Bronchial epithelial cell (primary cell): ENCODE measurements at regions not wholly inside any gene's neighbourhood (a gene's known extent, or its start where the extent isn't known, plus 50 kb on each side); places are given as distances from the start of the nearest gene placed in this dataset.
"Not testable (repeated sequence)": the region's sequence is repeated elsewhere in the genome, so short reads cannot be mapped to it uniquely, and the experiment has no call there.

Experiments used
- DNase-seq: peaks from one replicate; pipeline ENCODE4 v3.0.0-alpha.2; 2010; ENCODE audit warnings: low read depth
- FAIRE-seq: peaks from 2 replicates; lab custom pipeline; 2011; peaks lifted over from hg19 to GRCh38; lab: Jason Lieb, UNC
- H3K27me3 ChIP-seq: 2 replicates; pipeline ENCODE4 v1.5.1; 2011; ENCODE audit warnings: low read length; ENCODE audit not compliant: control insufficient read depth, insufficient read depth
- H3K36me3 ChIP-seq: 2 replicates; pipeline ENCODE4 v1.5.1; 2011; ENCODE audit warnings: low read length; ENCODE audit not compliant: control insufficient read depth, insufficient read depth
- H3K4me3 ChIP-seq: 2 replicates; pipeline ENCODE4 v1.5.1; 2011; ENCODE audit warnings: mild to moderate bottlenecking, low read depth, low read length, control low read depth

DNA sequence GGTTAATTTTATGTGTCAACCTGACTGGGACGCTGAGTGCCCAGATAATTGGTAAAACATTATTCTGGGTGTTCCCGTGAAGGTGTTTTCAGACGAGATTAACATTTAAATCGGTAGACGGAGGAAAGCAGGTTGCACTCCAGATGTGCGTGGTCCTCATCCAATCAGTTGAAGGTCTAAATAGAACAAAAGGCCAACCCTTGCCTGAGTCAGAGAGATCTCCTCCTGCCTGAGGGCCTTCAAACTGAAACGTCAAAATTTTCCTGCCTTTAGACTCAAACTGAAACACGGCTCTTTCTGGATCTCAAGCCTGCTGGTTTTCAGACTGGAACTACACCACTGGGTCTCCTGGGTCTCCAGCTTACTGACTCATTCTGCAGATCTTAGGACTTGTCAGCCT, 70.9 kb downstream of the NPIPA5 start:
- DNase-seq, FAIRE-seq, H3K4me3 ChIP-seq, H3K36me3 ChIP-seq, H3K27me3 ChIP-seq: not testable (repeated sequence)

DNA sequence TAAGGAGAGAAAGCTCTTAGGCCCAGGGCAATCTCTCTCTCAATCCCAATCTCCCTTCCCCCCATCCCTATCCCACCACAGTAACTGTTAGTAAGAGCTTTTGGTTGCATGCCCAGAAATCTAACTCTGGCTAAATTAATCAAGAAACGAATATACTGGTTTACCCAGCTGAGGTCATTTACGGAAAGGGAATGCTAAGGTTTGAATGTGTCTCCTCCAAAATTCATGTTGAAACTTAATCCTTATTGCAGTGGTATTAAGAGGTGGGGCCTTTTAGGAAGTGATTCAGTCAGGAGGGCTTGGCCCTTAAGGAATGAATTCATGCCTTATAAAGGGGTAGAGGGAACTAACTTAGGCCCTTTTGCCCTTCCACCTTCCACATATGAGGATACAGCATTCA, 72.2 kb downstream of the NPIPA5 start:
- H3K27me3 ChIP-seq, H3K4me3 ChIP-seq, H3K36me3 ChIP-seq, FAIRE-seq: not testable (repeated sequence)
- DNase-seq: peak; percentile 95

DNA sequence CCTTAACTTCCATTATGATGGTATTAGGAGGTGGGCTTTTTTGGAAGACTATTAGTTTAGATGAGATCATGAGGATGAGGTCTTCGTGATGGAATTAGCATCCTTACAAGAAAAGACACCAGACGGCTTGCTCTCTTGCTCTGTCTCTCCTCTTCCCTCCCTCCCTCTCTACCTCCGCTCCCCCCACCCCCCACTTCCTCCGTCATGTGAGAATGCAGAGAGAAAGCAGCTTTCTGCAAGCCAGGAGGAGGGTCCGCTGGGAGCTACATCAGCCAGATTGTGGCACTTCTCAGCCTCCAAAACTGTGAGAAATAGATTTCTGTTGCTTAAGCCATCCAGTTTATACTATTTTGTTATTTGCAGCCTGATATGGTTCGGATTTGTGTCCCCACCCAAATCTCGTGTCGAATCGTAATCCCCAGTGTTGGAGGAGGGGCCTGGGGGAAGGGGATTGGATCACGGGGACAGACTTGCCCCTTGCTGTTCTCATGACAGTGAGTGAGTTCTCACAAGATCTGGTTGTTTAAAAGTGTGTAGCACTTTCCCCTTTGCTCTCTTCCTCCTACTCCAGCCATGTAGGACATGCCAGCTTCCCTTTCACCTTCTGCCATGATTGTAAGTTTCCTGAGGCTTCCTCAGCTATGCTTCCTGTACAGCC, 74.3 kb downstream of the NPIPA5 start:
- not testable (repeated sequence) for H3K36me3 ChIP-seq, H3K4me3 ChIP-seq, DNase-seq, H3K27me3 ChIP-seq, FAIRE-seq

DNA sequence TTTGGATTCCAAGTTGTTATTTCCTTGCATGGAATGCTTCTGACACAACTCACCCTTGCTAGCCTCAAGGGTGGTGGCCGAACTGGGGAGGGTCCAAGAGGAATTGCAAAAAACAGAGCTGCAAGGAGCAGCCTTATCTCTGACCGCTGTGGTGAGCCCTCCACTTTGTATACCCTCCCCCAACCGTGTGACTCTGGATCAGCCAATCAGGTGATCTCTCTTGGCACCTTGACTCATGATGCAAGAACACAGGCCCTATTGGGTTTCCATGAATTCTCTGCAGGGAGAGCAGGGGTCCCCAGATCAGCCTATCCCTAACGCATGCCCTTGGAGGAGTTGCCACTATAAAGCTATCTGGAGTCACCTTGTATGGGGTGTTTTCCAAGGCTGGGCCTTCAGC, 81.0 kb downstream of the NPIPA5 start:
- not testable (repeated sequence) for FAIRE-seq, H3K4me3 ChIP-seq, DNase-seq, H3K36me3 ChIP-seq, H3K27me3 ChIP-seq

DNA sequence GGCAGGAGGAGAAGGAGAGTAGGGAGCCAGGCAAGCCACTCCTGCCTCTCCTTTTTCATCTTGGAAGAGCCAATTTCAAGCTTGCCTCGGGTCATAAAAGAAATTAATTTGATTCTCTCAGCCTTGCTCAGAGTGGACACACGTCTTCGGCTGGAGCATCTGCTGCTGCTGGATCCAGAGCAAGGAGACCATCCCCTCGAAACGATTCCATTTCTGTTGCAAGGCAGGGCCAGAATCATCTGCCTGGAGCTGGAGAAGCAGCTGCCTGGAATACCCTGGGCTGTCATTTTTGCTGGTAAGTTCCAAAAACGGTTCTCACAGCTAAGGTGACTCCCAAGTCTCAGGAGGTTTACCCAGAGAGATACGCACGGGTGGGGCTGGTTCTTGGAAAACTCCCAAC, 103.3 kb downstream of the NPIPA5 start:
- H3K36me3 ChIP-seq, H3K27me3 ChIP-seq, FAIRE-seq, DNase-seq, H3K4me3 ChIP-seq: not testable (repeated sequence)

DNA sequence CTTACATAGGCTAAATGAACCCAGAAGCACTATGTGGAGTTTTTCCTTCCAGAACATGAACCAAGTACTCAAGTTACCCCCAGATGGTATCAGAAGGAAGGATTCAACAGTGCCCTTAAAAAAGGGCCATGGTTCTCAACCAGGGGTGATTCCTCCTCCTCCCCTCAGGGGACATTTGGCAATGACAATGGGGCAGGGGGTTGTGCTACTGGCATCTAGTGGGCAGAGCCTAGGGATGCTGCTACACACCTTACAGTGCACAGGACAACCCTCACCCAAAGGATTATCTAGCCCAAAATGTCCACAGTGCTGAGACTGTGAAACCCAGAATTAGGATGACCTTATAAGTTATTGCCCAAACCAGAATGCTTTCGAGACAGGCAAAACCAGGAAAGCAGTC, 104.1 kb downstream of the NPIPA5 start:
- not testable (repeated sequence) for DNase-seq, H3K27me3 ChIP-seq, H3K4me3 ChIP-seq, H3K36me3 ChIP-seq, FAIRE-seq

DNA sequence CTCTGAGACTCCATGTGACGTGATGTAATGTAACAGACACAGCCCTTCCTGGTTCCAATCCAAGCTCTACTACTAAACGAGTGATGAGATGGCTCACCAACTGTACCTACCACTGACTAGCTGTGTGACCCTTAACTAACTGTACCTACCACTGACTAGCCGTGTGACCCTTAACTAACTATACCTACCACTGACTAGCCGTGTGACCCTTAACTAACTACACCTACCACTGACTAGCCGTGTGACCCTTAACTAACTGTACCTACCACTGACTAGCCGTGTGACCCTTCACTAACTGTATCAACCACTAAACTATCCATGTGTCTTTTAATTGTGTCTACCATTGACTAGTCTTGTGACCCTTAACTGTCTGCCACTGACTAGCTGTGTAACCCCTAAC, 111.2 kb downstream of the NPIPA5 start:
- not testable (repeated sequence) for H3K36me3 ChIP-seq, DNase-seq, H3K27me3 ChIP-seq, H3K4me3 ChIP-seq, FAIRE-seq

DNA sequence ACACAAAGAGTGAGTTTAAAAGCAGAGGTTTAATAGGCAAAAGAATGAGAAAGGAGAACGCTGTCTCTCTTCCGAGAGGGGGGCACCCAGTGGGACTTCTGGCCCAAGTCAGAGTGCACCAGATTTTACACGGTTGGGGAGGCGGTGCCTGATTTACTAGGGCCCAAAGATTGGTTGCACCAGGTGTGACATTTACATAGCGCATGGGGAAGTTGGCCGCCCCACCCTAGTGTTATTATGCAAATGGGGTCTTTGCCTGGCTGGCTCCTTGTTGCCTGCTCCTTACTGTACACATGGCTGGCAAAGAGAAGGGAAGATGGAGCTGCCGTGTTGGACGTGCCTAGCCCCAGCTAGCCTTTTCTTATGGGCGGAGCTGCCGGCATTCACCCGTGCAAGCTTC, 115.9 kb downstream of the NPIPA5 start:
- not testable (repeated sequence) for FAIRE-seq, H3K4me3 ChIP-seq, H3K27me3 ChIP-seq, H3K36me3 ChIP-seq, DNase-seq

DNA sequence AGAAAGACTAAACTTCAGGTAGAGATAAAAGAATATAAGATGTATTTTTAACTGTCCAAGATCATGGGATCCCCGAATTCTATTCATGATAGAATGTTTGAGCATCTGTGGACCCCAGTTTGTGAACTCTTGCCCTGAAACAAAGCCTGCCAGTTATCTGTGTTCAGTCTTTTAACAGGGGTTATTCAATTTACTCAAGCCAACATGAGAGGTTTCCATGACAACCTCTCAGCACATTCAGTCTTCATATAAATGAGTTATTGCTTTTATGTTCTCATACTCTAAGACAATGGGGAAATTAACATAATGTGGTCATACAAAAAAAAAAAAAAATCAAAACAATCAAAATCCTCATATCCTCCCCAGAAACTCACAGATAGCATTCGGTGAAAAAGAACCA, 130.1 kb downstream of the NPIPA5 start:
- H3K27me3 ChIP-seq, H3K36me3 ChIP-seq, DNase-seq, H3K4me3 ChIP-seq, FAIRE-seq: not testable (repeated sequence)

DNA sequence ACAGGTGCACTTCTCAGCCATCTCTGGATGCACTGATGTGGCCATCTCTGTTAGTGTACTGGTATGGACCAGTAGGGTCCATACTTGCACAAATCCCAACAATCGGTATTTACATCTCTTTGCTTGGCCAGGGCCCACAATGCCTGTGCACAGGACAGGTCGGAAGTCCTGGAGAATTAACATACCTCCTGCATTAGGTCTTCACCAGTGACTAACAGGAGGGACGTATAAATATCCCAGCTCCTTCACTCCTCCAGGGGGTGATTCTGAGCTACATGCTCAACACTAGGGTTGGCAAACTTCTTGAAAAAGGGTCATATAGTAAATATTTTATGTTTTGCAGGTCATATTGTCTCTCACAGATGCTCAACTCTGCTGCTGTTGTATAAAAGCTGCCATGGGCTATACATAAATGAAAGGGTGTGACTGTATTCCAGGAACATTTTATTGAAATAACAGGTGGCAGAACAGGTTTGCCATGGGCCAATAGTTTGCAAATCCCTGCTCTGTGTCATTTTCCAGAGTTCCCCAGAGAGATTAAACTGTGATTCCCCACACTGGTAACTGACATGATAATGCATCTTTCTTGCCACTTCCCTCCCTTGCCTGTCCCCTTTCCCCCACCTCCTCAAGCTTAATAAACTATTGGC, 141.3 kb downstream of the NPIPA5 start:
- not testable (repeated sequence) for H3K27me3 ChIP-seq, H3K36me3 ChIP-seq, FAIRE-seq, H3K4me3 ChIP-seq, DNase-seq

DNA sequence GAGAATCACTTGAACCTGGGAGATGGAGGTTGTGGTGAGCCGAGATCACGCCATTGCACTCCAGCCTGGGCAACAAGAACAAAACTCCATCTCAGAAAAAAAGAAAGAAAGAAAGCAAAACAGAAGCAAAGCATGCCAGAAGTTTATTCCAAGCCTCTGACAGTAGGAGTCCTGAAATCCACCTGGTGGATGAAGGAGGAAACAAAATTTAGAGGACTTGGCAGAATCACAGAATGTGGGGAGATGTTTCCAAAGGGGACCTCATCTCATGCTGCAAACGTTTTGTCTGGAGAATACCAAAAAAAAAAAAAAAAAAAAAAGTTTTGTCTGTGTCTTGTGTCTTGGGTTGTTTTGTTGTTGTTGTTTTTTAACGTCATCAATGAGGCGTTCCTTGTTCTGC, 141.1 kb upstream of the RRN3 start:
- H3K4me3 ChIP-seq, DNase-seq, H3K27me3 ChIP-seq, H3K36me3 ChIP-seq, FAIRE-seq: not testable (repeated sequence)

DNA sequence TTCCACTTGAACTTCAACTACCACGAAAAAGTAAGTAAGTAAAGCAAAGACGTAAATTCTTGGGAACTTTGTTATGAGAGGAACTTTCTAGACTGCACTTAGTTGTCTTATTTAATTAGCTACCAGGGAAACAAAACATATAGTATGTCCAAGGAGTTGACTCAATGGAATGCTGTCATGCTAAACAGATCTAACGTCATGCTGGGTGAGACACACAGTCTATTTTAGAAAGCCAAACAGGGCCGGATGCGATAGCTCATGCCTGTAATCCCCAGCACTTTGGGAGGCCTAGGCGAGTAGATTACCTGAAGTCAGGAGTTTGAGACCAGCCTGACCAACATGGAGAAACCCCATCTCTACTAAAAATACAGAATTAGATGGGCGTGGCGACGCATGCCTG, 140.6 kb upstream of the RRN3 start:
- not testable (repeated sequence) for DNase-seq, H3K27me3 ChIP-seq, H3K36me3 ChIP-seq, FAIRE-seq, H3K4me3 ChIP-seq

DNA sequence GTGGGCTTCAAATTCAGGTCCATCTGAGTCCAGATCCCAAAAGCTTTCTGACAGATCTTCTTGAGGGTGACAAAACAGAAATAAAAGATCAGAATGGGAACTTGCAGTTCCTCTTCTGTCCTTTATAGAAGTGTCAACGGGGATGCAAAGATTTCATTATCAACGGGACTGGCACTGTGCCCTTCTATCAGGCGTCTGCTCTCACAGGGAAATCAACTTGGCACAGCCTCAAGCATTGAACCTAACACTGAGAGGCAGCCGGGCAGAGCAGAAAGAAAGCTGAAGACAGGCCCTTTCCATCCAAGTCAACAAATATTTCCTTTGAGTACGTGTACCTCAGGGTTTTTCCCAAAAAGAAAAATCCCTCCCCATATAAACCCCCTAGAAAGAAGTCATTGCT, 136.4 kb upstream of the RRN3 start:
- H3K4me3 ChIP-seq, H3K27me3 ChIP-seq, DNase-seq, FAIRE-seq, H3K36me3 ChIP-seq: not testable (repeated sequence)

DNA sequence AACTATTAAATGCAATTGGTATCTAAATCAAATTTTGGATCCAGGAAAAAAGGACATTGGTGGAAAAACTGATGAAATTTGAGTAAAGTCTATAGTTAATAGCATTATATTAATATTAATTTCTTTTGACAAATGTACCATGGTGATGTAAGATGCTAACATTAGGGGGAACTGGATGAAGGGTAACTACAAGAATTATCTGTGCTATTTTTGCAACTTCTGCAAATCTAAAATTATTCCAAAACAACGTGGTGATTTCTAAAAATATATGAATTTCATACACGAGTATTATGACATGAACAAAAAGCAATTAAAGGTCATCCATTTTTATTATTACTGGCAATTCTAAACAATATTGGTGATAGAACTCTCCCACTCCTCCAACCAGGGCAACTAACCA, 135.6 kb upstream of the RRN3 start:
- H3K36me3 ChIP-seq, H3K27me3 ChIP-seq, DNase-seq, FAIRE-seq, H3K4me3 ChIP-seq: not testable (repeated sequence)

DNA sequence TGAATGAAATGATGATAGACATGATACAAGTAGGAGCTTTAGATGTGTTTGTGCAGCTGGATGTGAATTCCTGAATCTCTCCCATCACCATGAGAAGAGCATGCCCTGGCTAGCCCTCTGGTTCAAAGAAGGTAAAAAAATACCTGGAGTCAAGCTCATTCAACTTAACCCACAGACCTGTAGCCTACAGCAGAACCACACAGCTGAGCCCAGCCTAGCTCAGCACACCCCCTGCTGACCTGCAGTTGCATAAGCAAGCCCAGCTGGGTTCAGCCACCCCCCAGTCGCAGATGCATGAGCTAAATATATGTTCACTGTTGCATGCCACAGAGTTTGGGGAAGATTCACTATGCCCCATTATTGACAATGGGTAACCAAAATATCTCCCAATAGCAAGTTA, 130.6 kb upstream of the RRN3 start:
- not testable (repeated sequence) for H3K27me3 ChIP-seq, H3K4me3 ChIP-seq, DNase-seq, FAIRE-seq, H3K36me3 ChIP-seq
